ENCODE measurements at regions not wholly inside any gene's neighbourhood (a gene's known extent, or its start where the extent isn't known, plus 50 kb on each side); places are given as distances from the start of the nearest gene placed in this dataset.
"Not testable (repeated sequence)": the region's sequence is repeated elsewhere in the genome, so short reads cannot be mapped to it uniquely, and the experiment has no call there.

GRCh38 chr10:121329631-121330030 lies 268.6 kb downstream of the FGFR2 start:
- DNase-seq: not testable (repeated sequence)

DNA sequence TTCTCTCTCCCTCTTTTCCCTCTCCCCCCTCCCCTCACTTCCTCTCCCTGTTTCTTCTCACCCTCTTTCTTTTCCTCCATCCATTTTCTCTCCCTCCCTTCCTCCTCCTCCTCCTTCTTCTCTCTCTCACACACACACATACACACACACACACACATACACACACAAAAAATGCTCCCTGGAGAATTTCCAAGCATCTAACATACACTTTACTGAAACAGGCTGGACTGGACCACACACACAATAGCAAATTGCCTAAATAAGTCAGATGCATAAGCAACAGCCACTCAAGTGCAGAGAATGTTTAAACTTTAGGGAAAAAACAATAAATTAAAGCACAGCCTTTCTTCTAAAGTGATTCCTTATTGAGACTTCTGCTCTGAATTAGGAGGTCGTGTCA lies 267.7 kb downstream of the FGFR2 start:
- no peak for DNase-seq

- DNase-seq: no peak
Measured at GRCh38 chr10:121332353-121332752, 265.9 kb downstream of the FGFR2 start.

DNA sequence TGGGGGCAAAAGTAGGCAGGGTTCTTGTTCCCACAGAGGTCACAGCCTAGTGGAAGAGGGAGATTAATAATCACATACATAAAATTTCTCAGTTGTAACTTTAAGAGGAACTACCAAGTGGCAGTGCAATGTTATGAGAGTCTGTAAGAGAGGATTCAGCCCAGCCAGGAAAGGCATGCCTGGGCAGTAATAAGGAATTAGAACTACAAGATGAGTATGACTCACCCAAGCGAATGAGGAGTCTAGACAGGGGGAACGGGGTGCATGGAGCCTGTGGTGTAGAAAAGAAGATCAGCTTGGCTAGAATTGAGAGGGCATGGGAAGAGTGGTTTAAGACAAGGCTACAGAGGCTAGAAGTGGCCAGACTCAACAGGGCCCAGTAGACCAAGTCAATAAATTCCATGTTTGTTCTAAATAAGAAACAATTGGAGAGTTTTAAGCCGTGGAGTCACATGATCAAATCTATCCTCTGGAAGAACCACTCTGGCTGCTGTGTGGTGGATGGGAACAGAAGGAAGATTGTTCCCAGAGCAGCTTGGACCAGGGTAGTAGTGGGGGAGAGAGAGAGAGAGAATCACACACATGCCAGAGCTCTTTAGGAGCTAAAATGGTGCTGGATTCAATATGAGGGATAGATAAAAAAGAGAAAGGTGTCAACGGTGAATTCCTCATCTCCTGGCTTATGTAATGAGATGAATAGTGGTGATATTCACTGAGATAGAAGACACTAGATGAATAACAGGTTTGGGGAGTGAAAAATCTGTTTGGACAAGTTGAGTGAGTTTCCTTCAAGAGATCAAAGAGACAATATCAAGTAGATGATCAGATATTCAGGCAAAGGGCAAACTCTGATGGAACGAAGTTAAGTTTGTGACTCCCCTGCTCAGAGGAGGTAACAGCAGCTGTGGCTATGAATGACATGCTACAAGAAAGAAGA lies 265.1 kb downstream of the FGFR2 start:
- DNase-seq: no peak

GRCh38 chr10:121335386-121335925 lies 262.8 kb downstream of the FGFR2 start:
- DNase-seq: no peak

DNA sequence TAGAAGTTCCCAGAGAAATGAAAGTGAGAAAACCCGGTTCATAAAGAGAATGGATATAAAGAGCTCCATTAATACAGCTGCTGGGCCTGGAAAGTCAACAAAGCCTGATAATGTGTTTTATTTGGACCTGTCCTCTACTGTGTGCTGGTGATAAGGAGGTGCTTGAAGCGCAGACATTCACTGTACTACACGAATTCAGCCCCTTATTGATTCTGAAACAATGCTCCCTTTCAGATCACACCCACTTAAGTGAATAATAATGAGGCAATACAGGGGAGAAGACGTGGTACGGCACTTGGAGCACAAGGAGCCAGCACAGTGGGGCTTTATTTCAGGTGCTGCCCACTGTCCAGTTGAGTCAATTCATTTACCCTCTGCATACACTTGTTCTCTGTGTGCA lies 260.8 kb downstream of the FGFR2 start:
- DNase-seq: no peak

DNA sequence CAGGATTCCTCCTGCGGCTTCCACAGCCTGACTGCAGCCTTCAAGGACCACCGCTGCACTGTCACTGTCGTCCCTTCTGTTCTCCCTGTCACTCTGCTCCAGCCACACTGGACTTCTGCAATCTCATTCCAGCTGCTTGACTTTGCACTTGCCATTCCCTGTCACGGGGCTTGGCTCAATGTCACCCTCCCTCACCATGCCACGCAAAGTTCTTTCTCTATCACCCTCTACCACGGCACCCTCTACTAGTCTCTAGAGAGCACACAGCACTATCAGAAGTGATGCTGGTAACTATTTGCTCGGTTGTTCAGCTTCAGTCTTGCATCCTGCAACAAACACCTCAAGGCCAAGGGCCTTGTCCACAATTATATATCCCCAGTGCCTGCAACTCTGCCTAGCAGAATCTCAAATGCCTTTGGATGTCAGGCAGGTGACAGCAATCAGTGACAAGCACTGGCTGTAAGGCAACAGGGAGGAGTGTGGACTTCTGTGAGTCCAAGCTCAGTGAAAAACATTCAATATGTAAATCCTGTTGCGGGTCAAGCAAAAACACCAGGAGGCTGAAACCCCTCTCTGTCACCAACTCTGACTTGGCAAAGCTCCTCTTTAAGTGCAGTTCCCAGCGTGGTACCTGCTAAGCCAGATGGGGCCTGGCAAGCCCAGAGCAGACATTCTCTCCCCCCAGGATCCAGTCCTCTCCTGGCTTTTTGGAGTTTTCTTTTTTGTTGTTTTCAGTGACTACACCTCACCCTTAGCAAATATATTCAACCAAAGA lies 259.9 kb downstream of the FGFR2 start:
- no peak for DNase-seq

DNA sequence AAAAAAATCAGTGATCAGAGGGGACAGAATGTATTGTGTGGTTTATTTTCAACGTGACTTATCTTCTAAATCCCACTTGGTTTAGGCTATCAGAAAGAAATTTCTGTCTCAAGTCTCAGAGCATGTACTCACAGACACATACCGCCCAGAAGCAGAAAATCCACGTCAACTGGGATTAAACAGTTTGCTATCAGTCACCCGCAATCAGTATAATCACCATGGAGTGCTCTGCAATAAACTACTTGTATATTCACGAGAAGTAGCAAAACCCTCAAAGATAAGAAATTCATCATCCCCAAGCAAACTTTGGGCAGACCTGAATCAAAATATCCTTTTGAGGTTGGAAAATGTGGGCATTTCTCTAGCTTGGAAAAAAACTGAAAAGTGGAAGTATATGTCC lies 259.1 kb downstream of the FGFR2 start:
- DNase-seq: no peak

- no peak for DNase-seq
Measured at GRCh38 chr10:121340271-121340831, 257.9 kb downstream of the FGFR2 start.

DNA sequence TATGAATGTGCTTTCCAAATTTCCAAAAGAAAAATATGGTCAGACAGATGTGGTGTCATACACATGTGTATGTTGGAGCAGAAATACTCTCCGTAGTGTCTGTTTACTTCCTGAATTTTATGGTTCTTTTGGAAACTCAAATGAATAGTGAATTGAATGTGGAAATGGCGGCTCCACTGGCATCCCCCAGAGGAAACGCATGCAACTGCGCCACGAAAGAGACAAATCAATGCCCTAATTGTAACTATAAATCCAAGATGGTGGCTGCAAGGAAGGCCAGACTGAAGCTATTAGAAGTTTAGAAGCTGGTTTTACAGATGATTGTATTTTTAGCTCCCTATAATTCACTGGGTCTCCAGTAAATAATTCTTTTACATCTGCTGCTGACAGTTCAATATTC lies 246.7 kb downstream of the FGFR2 start:
- DNase-seq: no peak

- DNase-seq: peak; percentile 19
Measured at GRCh38 chr10:121352231-121352855, 245.9 kb downstream of the FGFR2 start.

GRCh38 chr10:121355161-121355560 lies 243.1 kb downstream of the FGFR2 start:
- no peak for DNase-seq

GRCh38 chr10:121356183-121356582 lies 242.1 kb downstream of the FGFR2 start:
- DNase-seq: no peak

DNA sequence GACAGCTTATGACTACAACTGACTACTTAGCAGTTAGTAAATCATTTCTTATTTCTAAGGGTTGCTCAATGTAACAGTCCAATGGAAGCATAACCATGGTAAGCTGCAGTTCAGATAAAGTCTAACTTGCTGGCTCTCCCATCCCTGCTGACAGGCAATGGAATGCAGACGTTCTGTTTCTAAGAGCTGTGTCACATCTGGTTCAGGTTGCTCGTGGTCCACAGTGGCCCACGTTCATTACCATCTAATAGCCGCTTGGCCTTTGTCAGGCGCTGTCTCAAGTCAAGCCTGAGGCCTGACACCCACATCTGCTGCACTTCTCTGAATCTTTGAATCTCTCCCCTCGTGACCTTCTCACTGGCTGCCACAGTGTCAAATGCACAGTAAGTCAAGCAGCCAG lies 240.8 kb downstream of the FGFR2 start:
- no peak for DNase-seq

DNA sequence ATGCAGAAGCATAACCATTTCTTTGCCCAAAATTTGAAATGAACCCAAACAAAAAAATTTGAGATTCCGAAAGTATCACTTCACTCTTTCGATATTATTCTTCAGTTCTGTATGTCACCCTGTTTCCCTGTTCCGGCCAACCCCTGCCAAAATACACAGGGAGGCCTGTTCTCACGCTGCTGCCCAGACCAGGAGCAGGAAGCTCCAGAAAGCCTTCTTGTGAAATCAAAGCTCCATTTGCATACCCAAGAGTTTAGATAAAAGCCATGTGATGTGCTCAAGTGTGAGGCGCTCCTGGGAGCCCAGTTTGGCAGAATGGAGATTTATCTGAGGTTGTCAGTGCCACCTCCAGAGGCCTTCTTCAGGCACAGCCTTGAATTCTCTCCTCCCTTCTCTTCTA lies 236.2 kb downstream of the FGFR2 start:
- DNase-seq: no peak

GRCh38 chr10:121365566-121365965 lies 232.7 kb downstream of the FGFR2 start:
- no peak for DNase-seq

DNA sequence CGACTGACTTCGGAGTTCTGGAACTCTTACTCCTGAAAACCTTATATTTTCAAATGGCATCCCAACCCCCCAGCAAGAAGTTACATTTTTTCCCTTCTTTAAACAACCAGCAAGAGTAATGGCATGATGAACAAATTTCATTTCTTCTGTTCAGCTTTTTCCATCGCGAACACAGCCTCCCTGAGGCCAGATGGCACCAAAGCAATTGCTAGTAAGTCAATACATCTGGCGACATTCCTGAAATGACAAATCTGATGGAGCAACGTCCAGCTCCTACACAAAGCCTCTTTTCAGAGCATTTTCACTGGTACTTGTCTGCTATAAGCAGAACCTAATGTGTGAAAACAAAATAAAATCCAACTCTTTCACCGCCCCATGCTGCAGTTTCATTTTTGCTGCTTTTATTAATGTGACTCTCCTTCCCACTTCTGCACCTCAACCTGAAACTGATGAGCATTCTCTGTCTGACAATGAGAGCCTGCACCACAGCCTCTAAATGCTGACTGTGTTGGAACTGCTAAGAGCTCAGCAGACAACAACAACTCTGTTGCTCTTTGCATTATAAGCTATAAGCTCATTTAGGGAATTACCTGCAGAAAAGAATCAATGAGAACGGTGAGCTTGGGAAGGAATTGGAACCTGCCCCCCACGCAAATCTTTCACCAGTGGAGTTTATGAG lies 229.8 kb downstream of the FGFR2 start:
- peak; percentile 25 for DNase-seq

DNA sequence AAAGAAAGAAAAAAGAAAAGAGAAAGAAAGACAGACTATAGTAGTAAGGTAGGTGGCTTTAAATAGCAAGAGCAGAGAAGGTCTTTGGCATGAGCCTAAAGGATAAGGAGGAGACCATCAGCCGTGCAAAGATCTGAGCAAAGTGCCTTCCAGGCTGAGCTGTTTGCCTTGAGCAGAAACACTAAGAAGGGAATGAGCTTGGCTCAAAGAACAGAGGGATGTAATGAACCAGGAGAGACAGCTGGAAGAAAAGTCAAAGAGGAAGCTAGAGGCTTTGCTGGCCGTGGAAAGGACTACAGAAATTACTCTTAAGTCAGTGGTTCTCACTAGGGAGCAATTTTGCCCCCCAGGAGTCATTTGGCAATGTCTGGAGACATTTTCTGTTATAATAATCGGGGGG lies 228.6 kb downstream of the FGFR2 start:
- DNase-seq: no peak

DNA sequence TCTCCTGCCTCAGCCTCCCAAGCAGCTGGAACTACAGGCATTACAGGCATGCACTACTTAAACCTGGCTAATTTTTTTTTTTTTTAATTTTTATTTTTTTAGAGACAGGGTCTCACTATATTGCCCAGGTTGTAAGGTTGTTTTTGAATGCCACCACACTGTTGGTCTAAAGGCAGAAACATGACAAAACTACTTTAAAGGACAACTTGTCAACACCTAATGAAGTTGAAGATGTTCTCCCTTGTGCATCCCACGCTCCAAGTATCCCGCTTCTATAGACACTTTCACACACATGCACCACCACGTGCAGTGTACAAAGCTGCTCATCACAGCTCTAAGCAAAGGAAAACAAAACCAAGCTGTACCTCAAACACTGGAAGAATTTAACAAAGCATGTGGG lies 226.4 kb downstream of the FGFR2 start:
- DNase-seq: no peak

DNA sequence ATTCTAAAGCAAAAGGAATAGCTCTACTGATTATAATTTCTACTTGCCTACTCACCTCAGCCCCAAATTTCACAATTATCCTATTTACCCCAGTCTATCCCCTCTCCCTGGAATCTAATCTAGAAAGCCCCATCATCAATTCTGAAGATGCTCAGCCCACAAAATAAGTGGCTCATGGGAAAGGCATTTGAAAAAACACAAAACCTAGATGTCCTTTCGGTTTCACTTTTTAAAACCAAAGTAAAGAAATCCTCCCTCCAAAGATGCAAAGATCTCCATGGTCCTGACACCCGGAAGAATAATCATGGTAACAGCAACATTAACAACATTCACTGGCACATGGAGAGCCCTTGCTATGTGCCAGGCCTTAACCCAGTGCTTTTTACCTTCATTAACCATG lies 224.8 kb downstream of the FGFR2 start:
- no peak for DNase-seq

GRCh38 chr10:121374121-121374520 lies 224.1 kb downstream of the FGFR2 start:
- no peak for DNase-seq

Data from muscle of arm (tissue), 1 donor.